ENCODE measurements at regions not wholly inside any gene's neighbourhood (a gene's known extent, or its start where the extent isn't known, plus 50 kb on each side); places are given as distances from the start of the nearest gene placed in this dataset.

DNA sequence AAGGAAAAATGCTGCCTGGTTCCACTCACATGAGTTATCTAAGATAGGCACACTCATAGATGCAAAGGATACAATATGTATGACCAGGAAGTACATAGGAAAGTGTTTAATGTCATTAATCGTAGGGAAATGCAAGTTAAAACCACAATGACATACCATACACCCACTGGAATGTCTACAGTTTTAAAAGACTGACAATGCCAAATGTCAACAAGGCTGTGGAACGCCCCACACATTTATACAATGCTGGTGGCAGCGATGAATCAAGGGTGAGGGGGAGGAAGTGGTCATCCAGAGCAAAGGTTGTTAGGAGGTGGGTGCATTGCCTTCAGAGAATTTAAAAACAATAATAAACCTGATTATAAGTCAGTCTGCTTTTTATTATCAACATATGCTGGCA lies 437.8 kb downstream of the ARHGEF28 start:
- TF ChIP-seq, protein P1, sequence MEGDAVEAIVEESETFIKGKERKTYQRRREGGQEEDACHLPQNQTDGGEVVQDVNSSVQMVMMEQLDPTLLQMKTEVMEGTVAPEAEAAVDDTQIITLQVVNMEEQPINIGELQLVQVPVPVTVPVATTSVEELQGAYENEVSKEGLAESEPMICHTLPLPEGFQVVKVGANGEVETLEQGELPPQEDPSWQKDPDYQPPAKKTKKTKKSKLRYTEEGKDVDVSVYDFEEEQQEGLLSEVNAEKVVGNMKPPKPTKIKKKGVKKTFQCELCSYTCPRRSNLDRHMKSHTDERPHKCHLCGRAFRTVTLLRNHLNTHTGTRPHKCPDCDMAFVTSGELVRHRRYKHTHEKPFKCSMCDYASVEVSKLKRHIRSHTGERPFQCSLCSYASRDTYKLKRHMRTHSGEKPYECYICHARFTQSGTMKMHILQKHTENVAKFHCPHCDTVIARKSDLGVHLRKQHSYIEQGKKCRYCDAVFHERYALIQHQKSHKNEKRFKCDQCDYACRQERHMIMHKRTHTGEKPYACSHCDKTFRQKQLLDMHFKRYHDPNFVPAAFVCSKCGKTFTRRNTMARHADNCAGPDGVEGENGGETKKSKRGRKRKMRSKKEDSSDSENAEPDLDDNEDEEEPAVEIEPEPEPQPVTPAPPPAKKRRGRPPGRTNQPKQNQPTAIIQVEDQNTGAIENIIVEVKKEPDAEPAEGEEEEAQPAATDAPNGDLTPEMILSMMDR (conservative IDR thresholded peaks at IDR 0.05; ENCODE audit: low read depth, low read length), result no peak
- no peak for TF ChIP-seq EZH2 (IDR thresholded peaks at IDR 0.05; ENCODE audit: borderline replicate concordance, low read depth, low read length, poor library complexity, severe bottlenecking)
